ENCODE measurements at regions not wholly inside any gene's neighbourhood (a gene's known extent, or its start where the extent isn't known, plus 50 kb on each side); places are given as distances from the start of the nearest gene placed in this dataset.

- FAIRE-seq: no peak
Observed at GRCh38 chr6:22437665-22438064, 131.7 kb upstream of the HDGFL1 start.

GRCh38 chr6:22442826-22443225, 126.5 kb upstream of the HDGFL1 start:
- FAIRE-seq (no peak), DNase-seq (no peak), ATAC-seq (no peak)
- H3K9me3 ChIP-seq: no peaks in the 10 kb centered on the region
- H3K27me3 ChIP-seq: no peaks in the 10 kb centered on the region
- no peak overlapping the region for H3K27ac ChIP-seq
- 82 to 87% methylated on average over 1 of the region's 1 CpG for WGBS, 2 donors
- no peaks in the 10 kb centered on the region for H3K4me1 ChIP-seq
- no peak overlapping the region for H3K4me3 ChIP-seq
- no peaks in the 10 kb centered on the region for H3K36me3 ChIP-seq
- TF ChIP-seq CTCF (IDR thresholded peaks at IDR 0.05): no peak
- intact Hi-C loops (cut with DNase I): no loop called here

More at GRCh38 chr6:22437665-22438064, 131.7 kb upstream of the HDGFL1 start:
- Histone ChIP-seq H3K27me3 (no peaks in the 10 kb centered on the region), H3K4me1 (no peaks in the 10 kb centered on the region), H3K9me3 (no peaks in the 10 kb centered on the region), H3K27ac (no peak overlapping the region), H3K4me3 (no peak overlapping the region), H3K36me3 (no peaks in the 10 kb centered on the region)
- 80 to 94% methylated on average over 1 of the region's 1 CpG for WGBS, 2 donors
- intact Hi-C loops (cut with DNase I): no loop called here
- ATAC-seq (no peak), DNase-seq (no peak)
- no peak for TF ChIP-seq CTCF (IDR thresholded peaks at IDR 0.05)

GRCh38 chr6:22444330-22444729, 125.0 kb upstream of the HDGFL1 start:
- Histone ChIP-seq H3K4me1 (no peaks in the 10 kb centered on the region), H3K27ac (no peak overlapping the region), H3K9me3 (no peaks in the 10 kb centered on the region), H3K36me3 (no peaks in the 10 kb centered on the region), H3K27me3 (no peaks in the 10 kb centered on the region), H3K4me3 (no peak overlapping the region)
- ATAC-seq: no peak
- DNase-seq: no peak
- intact Hi-C loops (cut with DNase I): no loop called here
- FAIRE-seq: no peak
- WGBS, 2 donors: 86 to 88% methylated on average over 3 of the region's 3 CpGs
- no peak for TF ChIP-seq CTCF (IDR thresholded peaks at IDR 0.05)

- H3K27ac ChIP-seq: no peak overlapping the region
- no peak overlapping the region for H3K4me3 ChIP-seq
- no peaks in the 10 kb centered on the region for H3K36me3 ChIP-seq
- DNase-seq: no peak
- FAIRE-seq: no peak
- intact Hi-C loops (cut with DNase I): no loop called here
- no peaks in the 10 kb centered on the region for H3K4me1 ChIP-seq
- ATAC-seq: no peak
- H3K27me3 ChIP-seq: no peaks in the 10 kb centered on the region
- no peak for TF ChIP-seq CTCF (IDR thresholded peaks at IDR 0.05)
- H3K9me3 ChIP-seq: no peaks in the 10 kb centered on the region
- WGBS, 2 donors: 74 to 79% methylated on average over 2 of the region's 2 CpGs
Observed at GRCh38 chr6:22445946-22446345, 123.4 kb upstream of the HDGFL1 start.

- Histone ChIP-seq H3K4me1 (no peaks in the 10 kb centered on the region), H3K27me3 (no peaks in the 10 kb centered on the region), H3K4me3 (no peak overlapping the region), H3K9me3 (no peaks in the 10 kb centered on the region), H3K27ac (no peak overlapping the region), H3K36me3 (no peaks in the 10 kb centered on the region)
- DNase-seq: no peak
- FAIRE-seq: no peak
- intact Hi-C loops (cut with DNase I): no loop called here
- no peak for TF ChIP-seq CTCF (IDR thresholded peaks at IDR 0.05)
- WGBS, 2 donors: 59 to 66% methylated on average over 16 of the region's 16 CpGs
- peak in 1 of 4 donors; percentile 27 for ATAC-seq
Observed at GRCh38 chr6:22447249-22448196, 121.8 kb upstream of the HDGFL1 start.
